ENCODE measurements at regions not wholly inside any gene's neighbourhood (a gene's known extent, or its start where the extent isn't known, plus 50 kb on each side); places are given as distances from the start of the nearest gene placed in this dataset.

DNA sequence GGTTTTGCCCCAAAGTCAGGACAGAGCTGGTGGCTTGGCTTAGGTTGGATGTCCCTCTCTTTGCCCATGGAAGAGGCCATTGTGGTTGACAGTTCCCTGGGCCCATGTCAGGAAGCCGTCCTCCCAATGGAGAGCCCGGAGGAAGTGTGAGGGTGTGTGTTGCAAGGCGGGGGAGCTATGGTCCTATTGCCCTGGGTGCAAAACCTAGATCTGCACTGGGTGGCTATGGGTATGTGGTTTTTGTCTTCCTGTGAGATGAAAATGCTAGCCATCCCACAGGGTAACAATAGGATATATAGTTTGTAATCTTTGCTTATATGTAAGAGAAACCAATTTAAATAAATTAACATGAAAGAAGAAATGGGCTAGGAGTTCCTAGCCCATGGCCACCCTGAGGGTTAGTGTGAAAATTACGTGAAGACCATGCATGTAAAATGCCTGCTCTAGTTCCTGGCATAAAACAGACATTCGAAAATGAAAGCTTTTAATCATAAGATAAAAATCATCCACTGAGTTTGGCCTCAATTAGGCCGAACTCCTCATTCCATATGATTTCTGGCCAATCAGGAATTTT is 189.2 kb downstream of the PLPP4 start:
- Histone ChIP-seq H3K9me2 (replicated peaks; ENCODE audit: control insufficient read depth, low read length) (no peaks in the 10 kb centered on the region), H3K27me3 (ENCODE audit: control insufficient read depth, low read length) (no peaks in the 10 kb centered on the region), H3K9me3 (ENCODE audit: control insufficient read depth, insufficient read depth, low read length) (no peaks in the 10 kb centered on the region), H3K4me3 (ENCODE audit: low read length) (no peak overlapping the region), H3K4me1 (ENCODE audit: control insufficient read depth, low read length) (no peaks in the 10 kb centered on the region), H3K27ac (ENCODE audit: low read depth, low read length) (no peak overlapping the region), H3F3A (ENCODE audit: control insufficient read depth, insufficient read depth) (no peaks in the 10 kb centered on the region), H3K79me2 (ENCODE audit: control insufficient read depth, low read length) (no peaks in the 10 kb centered on the region), H4K20me1 (ENCODE audit: control insufficient read depth, insufficient read depth, low read depth, low read length) (no peaks in the 10 kb centered on the region), H3K4me2 (ENCODE audit: low read length) (no peak overlapping the region), H3K36me3 (ENCODE audit: control insufficient read depth, low read length) (no peaks in the 10 kb centered on the region)
- TF ChIP-seq EZH2phosphoT487 (IDR thresholded peaks at IDR 0.05; ENCODE audit: borderline replicate concordance, low read length) = no peak

DNA sequence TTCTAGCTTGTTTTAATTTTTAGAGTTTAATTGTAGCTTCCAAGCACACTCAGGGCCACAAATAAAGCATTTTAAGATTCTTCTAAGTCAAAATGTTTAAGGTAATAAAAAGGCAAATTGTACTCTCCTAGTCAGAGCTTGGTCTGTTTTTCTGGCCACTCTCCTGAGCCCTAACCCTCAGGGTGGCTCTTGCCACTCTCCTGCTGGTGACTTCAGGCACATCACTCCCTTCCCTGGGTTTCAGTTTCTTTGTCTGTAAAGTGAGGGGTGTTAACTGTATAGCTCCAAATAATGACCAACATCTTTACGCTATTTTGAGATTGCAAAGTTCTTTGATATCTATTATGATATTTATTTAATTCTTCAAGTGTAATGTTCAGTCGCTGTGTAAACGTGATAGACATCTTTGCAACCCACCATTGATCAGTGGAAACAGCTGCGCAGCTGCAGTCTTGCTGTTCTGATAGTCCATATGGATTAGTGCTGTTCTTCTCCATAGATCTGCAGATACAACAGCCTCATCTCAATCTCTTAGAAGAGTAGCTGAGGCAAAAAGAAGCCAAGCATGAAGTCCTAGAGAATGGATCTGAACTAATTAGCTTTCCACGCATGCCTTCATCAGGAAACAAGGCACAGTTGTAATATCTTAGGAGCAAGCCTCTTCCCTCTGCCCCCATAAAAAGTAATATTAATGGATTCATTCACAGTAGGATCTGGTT is 189.9 kb downstream of the PLPP4 start:
- Histone ChIP-seq H3K36me3 (ENCODE audit: control insufficient read depth, low read length) (no peaks in the 10 kb centered on the region), H3K4me2 (ENCODE audit: low read length) (no peak overlapping the region), H3K9me2 (replicated peaks; ENCODE audit: control insufficient read depth, low read length) (no peaks in the 10 kb centered on the region), H3K9me3 (ENCODE audit: control insufficient read depth, insufficient read depth, low read length) (no peaks in the 10 kb centered on the region), H4K20me1 (ENCODE audit: control insufficient read depth, insufficient read depth, low read depth, low read length) (no peaks in the 10 kb centered on the region), H3K4me3 (ENCODE audit: low read length) (no peak overlapping the region), H3F3A (ENCODE audit: control insufficient read depth, insufficient read depth) (no peaks in the 10 kb centered on the region), H3K27ac (ENCODE audit: low read depth, low read length) (no peak overlapping the region), H3K79me2 (ENCODE audit: control insufficient read depth, low read length) (no peaks in the 10 kb centered on the region), H3K27me3 (ENCODE audit: control insufficient read depth, low read length) (no peaks in the 10 kb centered on the region), H3K4me1 (ENCODE audit: control insufficient read depth, low read length) (no peaks in the 10 kb centered on the region)
- TF ChIP-seq, protein P1, sequence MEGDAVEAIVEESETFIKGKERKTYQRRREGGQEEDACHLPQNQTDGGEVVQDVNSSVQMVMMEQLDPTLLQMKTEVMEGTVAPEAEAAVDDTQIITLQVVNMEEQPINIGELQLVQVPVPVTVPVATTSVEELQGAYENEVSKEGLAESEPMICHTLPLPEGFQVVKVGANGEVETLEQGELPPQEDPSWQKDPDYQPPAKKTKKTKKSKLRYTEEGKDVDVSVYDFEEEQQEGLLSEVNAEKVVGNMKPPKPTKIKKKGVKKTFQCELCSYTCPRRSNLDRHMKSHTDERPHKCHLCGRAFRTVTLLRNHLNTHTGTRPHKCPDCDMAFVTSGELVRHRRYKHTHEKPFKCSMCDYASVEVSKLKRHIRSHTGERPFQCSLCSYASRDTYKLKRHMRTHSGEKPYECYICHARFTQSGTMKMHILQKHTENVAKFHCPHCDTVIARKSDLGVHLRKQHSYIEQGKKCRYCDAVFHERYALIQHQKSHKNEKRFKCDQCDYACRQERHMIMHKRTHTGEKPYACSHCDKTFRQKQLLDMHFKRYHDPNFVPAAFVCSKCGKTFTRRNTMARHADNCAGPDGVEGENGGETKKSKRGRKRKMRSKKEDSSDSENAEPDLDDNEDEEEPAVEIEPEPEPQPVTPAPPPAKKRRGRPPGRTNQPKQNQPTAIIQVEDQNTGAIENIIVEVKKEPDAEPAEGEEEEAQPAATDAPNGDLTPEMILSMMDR (IDR thresholded peaks at IDR 0.05; ENCODE audit: low read depth, low read length, poor library complexity, severe bottlenecking) = no peak
- TF ChIP-seq EZH2phosphoT487 (IDR thresholded peaks at IDR 0.05; ENCODE audit: borderline replicate concordance, low read length) = no peak

DNA sequence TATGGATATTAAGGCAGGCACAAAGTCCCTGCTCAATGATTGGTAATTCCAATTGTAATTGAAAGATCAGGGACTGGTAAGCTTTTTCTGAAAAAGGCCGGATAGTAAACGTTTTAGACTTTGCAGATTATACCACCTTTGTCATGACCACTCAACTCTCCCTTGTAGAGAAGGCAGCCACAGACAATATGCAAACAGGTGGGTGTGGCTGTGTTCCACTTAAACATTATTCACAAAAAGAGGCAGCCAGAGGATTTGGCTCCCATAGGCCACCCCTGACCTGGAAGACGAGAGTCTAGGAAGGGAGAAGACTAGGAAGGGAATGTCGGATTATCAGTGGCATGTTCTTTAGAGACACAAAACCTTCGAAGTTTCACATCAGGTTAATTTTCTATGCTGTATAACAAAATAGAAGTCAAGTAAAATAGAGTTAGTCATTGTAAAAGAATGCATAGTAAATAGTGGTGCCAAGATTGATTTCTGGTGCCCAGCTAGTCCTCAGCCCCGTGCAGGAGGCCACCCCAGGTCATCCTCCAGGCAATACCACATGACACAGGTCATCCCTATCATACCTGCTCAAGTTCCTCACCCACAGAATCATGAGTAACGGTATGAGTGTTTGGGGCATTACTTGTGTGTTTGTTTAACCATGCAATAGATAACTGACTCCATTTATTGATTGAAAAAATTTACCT is 193.8 kb downstream of the PLPP4 start:
- Histone ChIP-seq H3F3A (ENCODE audit: control insufficient read depth, insufficient read depth) (no peaks in the 10 kb centered on the region), H3K9me3 (ENCODE audit: control insufficient read depth, insufficient read depth, low read length) (no peaks in the 10 kb centered on the region), H3K4me3 (ENCODE audit: low read length) (no peak overlapping the region), H3K27me3 (ENCODE audit: control insufficient read depth, low read length) (no peaks in the 10 kb centered on the region), H3K4me2 (ENCODE audit: low read length) (no peak overlapping the region), H4K20me1 (ENCODE audit: control insufficient read depth, insufficient read depth, low read depth, low read length) (no peaks in the 10 kb centered on the region), H3K4me1 (ENCODE audit: control insufficient read depth, low read length) (no peaks in the 10 kb centered on the region), H3K79me2 (ENCODE audit: control insufficient read depth, low read length) (no peaks in the 10 kb centered on the region), H3K9me2 (replicated peaks; ENCODE audit: control insufficient read depth, low read length) (no peaks in the 10 kb centered on the region), H3K36me3 (ENCODE audit: control insufficient read depth, low read length) (no peaks in the 10 kb centered on the region), H3K27ac (ENCODE audit: low read depth, low read length) (no peak overlapping the region)
- TF ChIP-seq, protein P1 (IDR thresholded peaks at IDR 0.05; ENCODE audit: low read depth, low read length, poor library complexity, severe bottlenecking) = no peak
- TF ChIP-seq EZH2phosphoT487 (IDR thresholded peaks at IDR 0.05; ENCODE audit: borderline replicate concordance, low read length) = no peak

DNA sequence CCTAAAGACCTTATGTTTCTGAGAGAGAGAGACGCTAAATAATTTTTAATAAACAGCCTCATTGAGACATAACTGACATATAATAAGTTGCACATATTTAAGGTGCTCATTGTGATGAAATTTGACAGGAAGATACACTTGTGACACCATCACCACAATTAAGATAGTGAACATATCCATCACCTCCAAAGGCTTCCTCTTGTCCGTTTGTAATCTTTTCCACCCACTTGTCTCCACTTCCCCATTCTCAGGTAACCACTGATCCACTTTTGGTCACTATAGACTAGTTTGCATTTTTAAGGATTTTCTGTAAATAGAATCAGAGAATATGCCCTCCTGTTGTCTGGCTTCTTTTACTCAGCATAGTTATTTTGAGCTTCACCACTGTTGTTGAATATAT is 195.1 kb upstream of the WDR11 start:
- H3K36me3 ChIP-seq (ENCODE audit: control insufficient read depth, low read length) = no peaks in the 10 kb centered on the region
- no peaks in the 10 kb centered on the region for H3K79me2 ChIP-seq (ENCODE audit: control insufficient read depth, low read length)
- no peak overlapping the region for H3K4me3 ChIP-seq (ENCODE audit: low read length)
- H3K27ac ChIP-seq (ENCODE audit: low read depth, low read length) = no peak overlapping the region
- no peaks in the 10 kb centered on the region for H3K9me2 ChIP-seq (replicated peaks; ENCODE audit: control insufficient read depth, low read length)
- H3K4me1 ChIP-seq (ENCODE audit: control insufficient read depth, low read length) = no peaks in the 10 kb centered on the region
- no peaks in the 10 kb centered on the region for H3K27me3 ChIP-seq (ENCODE audit: control insufficient read depth, low read length)
- H3K4me2 ChIP-seq (ENCODE audit: low read length) = no peak overlapping the region
- H4K20me1 ChIP-seq (ENCODE audit: control insufficient read depth, insufficient read depth, low read depth, low read length) = no peaks in the 10 kb centered on the region
- H3F3A ChIP-seq (ENCODE audit: control insufficient read depth, insufficient read depth) = no peaks in the 10 kb centered on the region
- no peaks in the 10 kb centered on the region for H3K9me3 ChIP-seq (ENCODE audit: control insufficient read depth, insufficient read depth, low read length)
- no peak for TF ChIP-seq EZH2phosphoT487 (IDR thresholded peaks at IDR 0.05; ENCODE audit: borderline replicate concordance, low read length)
- TF ChIP-seq, protein P1 (IDR thresholded peaks at IDR 0.05; ENCODE audit: low read depth, low read length, poor library complexity, severe bottlenecking) = no peak

All from DOHH2 (cell line).